ENCODE measurements at regions not wholly inside any gene's neighbourhood (a gene's known extent, or its start where the extent isn't known, plus 50 kb on each side); places are given as distances from the start of the nearest gene placed in this dataset.

GRCh38 chrY:14436546-14436945, 87.8 kb upstream of the NLGN4Y start:
- Histone ChIP-seq H3K27me3 (replicated peaks in 1 of 4; ENCODE audit: control insufficient read depth in 3 of 4, extremely low read depth in 1 of 4, insufficient read depth in 3 of 4, low read length in 3 of 4) (no peaks in the 10 kb centered on the region), H3K9me3 (ENCODE audit: insufficient read depth in 2 of 2, low read depth in 1 of 2, low read length in 1 of 2) (0 out of 4 replicates have a peak, but pooled peaks cover 0 to 7% of the 10 kb centered on the region in 2 experiments), H4K91ac (replicated peaks; ENCODE audit: insufficient read length, low read length) (no peak overlapping the region), H2BK12ac (ENCODE audit: low read depth, low read length) (no peak overlapping the region), H3K27ac (ENCODE audit: low read depth, low read length) (no peak overlapping the region), H4K5ac (ENCODE audit: insufficient read length, low read depth, low read length) (no peak overlapping the region), H2BK15ac (ENCODE audit: low read length) (no peak overlapping the region), H4K8ac (ENCODE audit: extremely low read depth, insufficient read depth, low read length) (no peak overlapping the region), H3K18ac (ENCODE audit: extremely low read depth, low read length) (no peak overlapping the region), H3K56ac (replicated peaks; ENCODE audit: insufficient read length, low read depth, low read length) (no peak overlapping the region), H2BK20ac (ENCODE audit: low read length) (no peak overlapping the region), H3K36me3 (ENCODE audit: control insufficient read depth in 2 of 4, insufficient read depth in 4 of 4, low read length in 3 of 4) (no peaks in the 10 kb centered on the region), H3K79me2 (ENCODE audit: control insufficient read depth in 1 of 2, insufficient read depth in 2 of 2, low read length in 2 of 2) (no peaks in the 10 kb centered on the region), H3K4me1 (replicated peaks in 1 of 4; ENCODE audit: control insufficient read depth in 3 of 4, insufficient read depth in 4 of 4, low read length in 3 of 4) (no peaks in the 10 kb centered on the region), H3K4ac (replicated peaks; ENCODE audit: insufficient read length, low read depth, low read length) (no peak overlapping the region), H3K4me3 (ENCODE audit: extremely low read depth in 1 of 4, insufficient read depth in 2 of 4, low read depth in 3 of 4, low read length in 4 of 4) (no peak overlapping the region), H2AK5ac (ENCODE audit: low read depth, low read length) (no peak overlapping the region), H2BK5ac (ENCODE audit: low read depth, low read length) (no peak overlapping the region), H3K4me2 (ENCODE audit: insufficient read depth in 1 of 2, low read depth in 2 of 2, low read length in 2 of 2) (no peak overlapping the region), H2BK120ac (replicated peaks; ENCODE audit: low read depth, low read length) (no peak overlapping the region), H3K79me1 (ENCODE audit: low read depth, low read length) (no peaks in the 10 kb centered on the region), H3K23ac (ENCODE audit: insufficient read length) (no peak overlapping the region), H3K23me2 (ENCODE audit: low read depth, low read length) (no peaks in the 10 kb centered on the region), H3K14ac (ENCODE audit: insufficient read length) (no peak overlapping the region), H3K9ac (replicated peaks in 1 of 4; ENCODE audit: extremely low read depth in 1 of 4, low read depth in 3 of 4, low read length in 3 of 4) (no peak overlapping the region), H4K20me1 (replicated peaks in 1 of 2; ENCODE audit: control insufficient read depth in 1 of 2, insufficient read depth in 2 of 2, low read length in 2 of 2) (no peaks in the 10 kb centered on the region), H2AFZ (ENCODE audit: low read length) (no peak overlapping the region)
- ChIA-PET CTCF (ENCODE audit: partially characterized antibody) (no interaction called here), POLR2A (ENCODE audit: partially characterized antibody) (no interaction called here)
- 83% methylated on average over 1 of the region's 1 CpG; no CpG with 5 or more reads in 1 of the 2 experiments for WGBS, 2 experiments (ENCODE audit: extremely low coverage in 1 of 2, insufficient coverage in 1 of 2, insufficient read length in 1 of 2, insufficient replicate concordance in 2 of 2, low coverage in 1 of 2, low lambda C conversion rate in 2 of 2, missing lambda C conversion rate in 1 of 2)
- TF ChIP-seq, protein P1, sequence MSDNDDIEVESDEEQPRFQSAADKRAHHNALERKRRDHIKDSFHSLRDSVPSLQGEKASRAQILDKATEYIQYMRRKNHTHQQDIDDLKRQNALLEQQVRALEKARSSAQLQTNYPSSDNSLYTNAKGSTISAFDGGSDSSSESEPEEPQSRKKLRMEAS (IDR thresholded peaks at IDR 0.05), result no peak
- FAIRE-seq (no peak), DNase-seq (ENCODE audit: low read depth in 1 of 2, low spot score in 2 of 2) (no peak)
